ENCODE measurements at regions not wholly inside any gene's neighbourhood (a gene's known extent, or its start where the extent isn't known, plus 50 kb on each side); places are given as distances from the start of the nearest gene placed in this dataset.

DNA sequence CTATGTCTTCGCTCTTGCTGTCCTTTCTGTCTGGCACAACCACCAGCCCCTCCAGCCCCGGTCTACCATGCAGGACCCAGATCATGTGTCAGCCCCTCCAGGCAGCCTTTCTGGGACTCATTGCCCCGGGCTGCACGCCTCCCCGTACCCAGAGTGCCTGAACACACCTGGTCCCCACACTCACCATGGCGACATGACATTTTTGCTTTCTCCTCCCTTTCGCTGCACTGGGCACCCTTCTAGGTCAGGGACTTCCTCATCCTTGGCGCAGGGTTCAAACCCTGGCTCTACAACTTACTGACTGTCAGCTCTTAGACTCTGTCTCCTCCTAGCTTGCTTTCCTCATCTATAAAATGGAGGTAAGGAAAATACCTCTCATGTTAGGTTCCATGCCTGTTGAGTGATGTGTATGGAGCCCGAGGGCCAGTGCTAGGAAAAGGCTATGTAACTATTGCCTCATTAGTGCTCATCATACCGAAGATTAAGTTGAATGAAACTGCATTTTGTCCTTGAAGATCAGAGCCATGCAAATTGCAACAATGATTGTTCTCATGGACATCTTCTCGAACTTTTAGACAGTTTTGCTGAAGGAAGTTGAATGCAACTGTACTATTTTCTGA, 49.7 kb upstream of the TIAM2 start:
- TF ChIP-seq CTCF (IDR thresholded peaks at IDR 0.05; ENCODE audit: low read depth, low read length): no peak
- H3K4me3 ChIP-seq (ENCODE audit: low read depth, low read length): no peak overlapping the region
